Calu3 (cell line): ENCODE measurements at regions not wholly inside any gene's neighbourhood (a gene's known extent, or its start where the extent isn't known, plus 50 kb on each side); places are given as distances from the start of the nearest gene placed in this dataset.

ENCODE experiments used
- BruUV-seq: library from RNA; stranded (reverse); fragments of 400-500 nt; replicated peaks from 2 replicates; lab custom pipeline; 2021; lab: Mats Ljungman, UMichigan
- CTCF ChIA-PET: fragments of 300-600 bp; sonication (Branson Sonifier 250); formaldehyde crosslinking; loops from one replicate; lab custom pipeline; 2022; ENCODE audit warnings: antibody characterized with exemption; lab: Charles Lee
- DNase-seq: peaks from one replicate; pipeline ENCODE4 v3.0.0; 2022
- H3K27ac Mint-ChIP-seq: one replicate; pipeline ENCODE4 v1.8.0; 2022; ENCODE audit warnings: mixed read lengths; ENCODE audit not compliant: unreplicated experiment
- H3K27me3 Mint-ChIP-seq: one replicate; pipeline ENCODE4 v1.8.0; 2022; ENCODE audit warnings: mixed read lengths; ENCODE audit not compliant: unreplicated experiment
- H3K36me3 Mint-ChIP-seq: one replicate; pipeline ENCODE4 v1.8.0; 2022; ENCODE audit warnings: mild to moderate bottlenecking, moderate library complexity, mixed read lengths; ENCODE audit not compliant: insufficient read depth, unreplicated experiment
- H3K4me1 Mint-ChIP-seq: one replicate; pipeline ENCODE4 v1.8.0; 2022; ENCODE audit warnings: mild to moderate bottlenecking, low read depth, mixed read lengths; ENCODE audit not compliant: unreplicated experiment
- H3K4me3 Mint-ChIP-seq: one replicate; pipeline ENCODE4 v1.8.0; 2022; ENCODE audit warnings: mild to moderate bottlenecking, low read depth, moderate library complexity, mixed read lengths; ENCODE audit not compliant: unreplicated experiment
- H3K9me3 Mint-ChIP-seq: one replicate; pipeline ENCODE4 v1.8.0; 2022; ENCODE audit warnings: low read depth, mixed read lengths; ENCODE audit not compliant: unreplicated experiment
- intact Hi-C: fragments of 100-400 bp; cut with micrococcal nuclease; formaldehyde crosslinking; loops from one replicate; pipeline ENCODE4 v1.10.0; 2022; ENCODE audit not compliant: unreplicated experiment
- TF ChIP-seq, protein P1 (sequence below): fragments of 200-600 bp; IDR thresholded peaks from one replicate; pipeline ENCODE4 v1.8.0; 2022; ENCODE audit warnings: antibody characterized with exemption; ENCODE audit not compliant: unreplicated experiment

DNA sequence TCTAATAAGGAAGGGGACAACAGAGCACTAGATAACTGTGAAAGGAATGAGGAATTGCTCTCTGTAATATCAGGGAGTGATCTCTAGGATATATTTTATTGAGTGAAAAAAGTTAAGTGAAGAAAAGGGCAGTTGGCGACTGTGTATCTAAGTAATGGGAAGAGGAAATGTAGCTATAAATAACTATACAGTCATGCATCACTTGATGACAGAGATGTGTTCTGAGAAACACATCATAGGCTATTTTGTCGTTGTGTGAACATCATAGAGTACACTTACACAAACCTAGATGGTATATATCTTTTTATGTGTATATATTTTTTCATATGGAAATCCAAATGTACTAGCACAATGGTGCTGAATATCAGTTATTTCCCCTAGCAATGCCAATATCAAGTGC, 329.3 kb downstream of the TXNL1 start:
- H3K27ac Mint-ChIP-seq, result no peak overlapping the region
- no peak for DNase-seq
- H3K4me1 Mint-ChIP-seq, result no peaks in the 10 kb centered on the region
- H3K4me3 Mint-ChIP-seq, result no peak overlapping the region
- no peaks in the 10 kb centered on the region for H3K36me3 Mint-ChIP-seq
- H3K9me3 Mint-ChIP-seq, result no peaks in the 10 kb centered on the region
- CTCF ChIA-PET, result no interaction called here
- intact Hi-C loops, result no loop called here
- TF ChIP-seq, protein P1, sequence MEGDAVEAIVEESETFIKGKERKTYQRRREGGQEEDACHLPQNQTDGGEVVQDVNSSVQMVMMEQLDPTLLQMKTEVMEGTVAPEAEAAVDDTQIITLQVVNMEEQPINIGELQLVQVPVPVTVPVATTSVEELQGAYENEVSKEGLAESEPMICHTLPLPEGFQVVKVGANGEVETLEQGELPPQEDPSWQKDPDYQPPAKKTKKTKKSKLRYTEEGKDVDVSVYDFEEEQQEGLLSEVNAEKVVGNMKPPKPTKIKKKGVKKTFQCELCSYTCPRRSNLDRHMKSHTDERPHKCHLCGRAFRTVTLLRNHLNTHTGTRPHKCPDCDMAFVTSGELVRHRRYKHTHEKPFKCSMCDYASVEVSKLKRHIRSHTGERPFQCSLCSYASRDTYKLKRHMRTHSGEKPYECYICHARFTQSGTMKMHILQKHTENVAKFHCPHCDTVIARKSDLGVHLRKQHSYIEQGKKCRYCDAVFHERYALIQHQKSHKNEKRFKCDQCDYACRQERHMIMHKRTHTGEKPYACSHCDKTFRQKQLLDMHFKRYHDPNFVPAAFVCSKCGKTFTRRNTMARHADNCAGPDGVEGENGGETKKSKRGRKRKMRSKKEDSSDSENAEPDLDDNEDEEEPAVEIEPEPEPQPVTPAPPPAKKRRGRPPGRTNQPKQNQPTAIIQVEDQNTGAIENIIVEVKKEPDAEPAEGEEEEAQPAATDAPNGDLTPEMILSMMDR, result no peak
- no TSS peak for BruUV-seq
- H3K27me3 Mint-ChIP-seq, result peaks cover 39% of the 10 kb centered on the region

DNA sequence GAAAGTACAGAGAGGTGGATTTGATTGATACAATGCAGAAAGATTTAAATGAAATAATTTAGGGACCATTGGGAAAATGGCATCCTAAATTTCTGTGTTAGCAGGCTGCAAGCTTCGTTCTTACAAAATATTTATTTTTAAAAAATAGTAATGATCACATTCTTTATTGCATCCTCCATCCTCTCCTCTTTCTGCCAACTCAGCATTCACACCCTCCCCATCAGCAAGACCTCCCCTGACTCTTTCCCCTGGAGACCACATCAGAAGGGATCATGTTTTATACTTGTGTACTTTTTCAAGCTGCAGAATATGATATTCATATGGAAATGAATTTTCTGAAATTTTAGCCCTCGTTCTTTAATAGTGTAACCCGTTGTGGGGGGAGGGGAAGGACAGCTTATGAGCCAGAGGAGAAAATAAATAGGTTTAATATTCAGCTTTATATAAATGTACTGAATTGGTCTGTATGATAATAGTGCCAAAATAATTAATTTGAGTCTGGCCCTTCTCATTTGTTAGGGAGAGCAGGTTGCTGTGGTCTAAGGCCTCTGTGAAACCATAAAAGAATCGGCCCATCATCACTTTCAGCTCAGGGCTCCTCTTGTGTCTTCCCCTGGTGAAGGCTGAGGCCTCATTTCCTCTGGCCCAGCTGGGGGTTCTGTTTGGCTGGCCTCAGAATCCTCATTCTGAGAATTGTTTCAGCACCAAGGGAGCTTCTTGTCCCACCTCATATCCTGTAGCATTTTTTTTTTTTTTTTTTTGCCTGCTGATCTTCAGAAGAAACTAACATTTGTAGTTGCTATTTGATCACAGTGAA, 330.8 kb downstream of the TXNL1 start:
- no peak for DNase-seq
- TF ChIP-seq, protein P1, result no peak
- Mint-ChIP-seq H3K27ac (no peak overlapping the region), H3K36me3 (no peaks in the 10 kb centered on the region), H3K9me3 (no peaks in the 10 kb centered on the region), H3K27me3 (peaks cover 32% of the 10 kb centered on the region), H3K4me3 (no peak overlapping the region), H3K4me1 (no peaks in the 10 kb centered on the region)
- CTCF ChIA-PET, result no interaction called here
- BruUV-seq, result no TSS peak
- intact Hi-C loops, result no loop called here

DNA sequence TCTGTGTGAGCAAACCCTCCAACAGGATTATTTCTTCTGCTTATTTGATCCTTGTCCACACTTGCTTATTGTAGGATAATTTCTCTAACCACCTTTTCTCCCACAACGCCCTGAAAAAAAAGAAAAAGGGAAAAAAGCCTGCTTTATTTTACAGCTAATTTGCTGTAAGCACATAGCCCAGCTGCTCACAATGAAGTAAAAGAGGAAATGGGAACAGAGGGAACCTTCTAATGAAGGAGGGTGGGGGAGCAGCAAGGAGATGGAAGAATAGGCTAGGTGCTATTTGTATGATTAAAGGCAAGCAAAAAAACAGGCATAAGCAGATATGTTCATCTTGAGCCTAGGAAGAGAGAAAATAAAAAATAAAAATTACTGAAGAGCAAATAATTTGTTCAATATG, 331.6 kb downstream of the TXNL1 start:
- no TSS peak for BruUV-seq
- Mint-ChIP-seq H3K27me3 (peaks cover 32% of the 10 kb centered on the region), H3K4me1 (no peaks in the 10 kb centered on the region), H3K27ac (no peak overlapping the region), H3K4me3 (no peak overlapping the region), H3K9me3 (no peaks in the 10 kb centered on the region), H3K36me3 (no peaks in the 10 kb centered on the region)
- no peak for DNase-seq
- TF ChIP-seq, protein P1, result no peak
- CTCF ChIA-PET, result no interaction called here
- intact Hi-C loops, result no loop called here

DNA sequence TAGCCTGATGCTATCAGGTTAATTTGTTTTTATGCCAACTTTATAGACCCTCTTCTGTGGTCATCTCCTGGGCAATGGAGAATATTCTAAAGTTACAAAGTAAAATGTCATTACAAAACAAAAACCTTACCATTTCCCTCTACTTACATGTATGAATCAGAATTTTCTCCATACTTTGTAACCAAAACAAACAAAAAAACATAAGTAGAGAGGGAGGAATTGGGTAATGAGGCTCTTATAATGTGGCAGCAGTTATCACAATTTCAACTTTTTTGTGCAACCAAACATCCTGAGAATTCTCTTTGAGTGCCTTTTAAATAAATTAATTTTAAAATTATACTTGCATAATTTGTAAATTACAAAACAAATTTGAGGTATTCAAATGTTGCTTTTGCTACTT, 332.8 kb downstream of the TXNL1 start:
- CTCF ChIA-PET, result no interaction called here
- Mint-ChIP-seq H3K27me3 (peaks cover 32% of the 10 kb centered on the region), H3K9me3 (no peaks in the 10 kb centered on the region), H3K36me3 (no peaks in the 10 kb centered on the region), H3K27ac (no peak overlapping the region), H3K4me1 (no peaks in the 10 kb centered on the region), H3K4me3 (no peak overlapping the region)
- no peak for DNase-seq
- intact Hi-C loops, result no loop called here
- TF ChIP-seq, protein P1, result no peak
- BruUV-seq, result no TSS peak
